ENCODE measurements at regions not wholly inside any gene's neighbourhood (a gene's known extent, or its start where the extent isn't known, plus 50 kb on each side); places are given as distances from the start of the nearest gene placed in this dataset.

DNA sequence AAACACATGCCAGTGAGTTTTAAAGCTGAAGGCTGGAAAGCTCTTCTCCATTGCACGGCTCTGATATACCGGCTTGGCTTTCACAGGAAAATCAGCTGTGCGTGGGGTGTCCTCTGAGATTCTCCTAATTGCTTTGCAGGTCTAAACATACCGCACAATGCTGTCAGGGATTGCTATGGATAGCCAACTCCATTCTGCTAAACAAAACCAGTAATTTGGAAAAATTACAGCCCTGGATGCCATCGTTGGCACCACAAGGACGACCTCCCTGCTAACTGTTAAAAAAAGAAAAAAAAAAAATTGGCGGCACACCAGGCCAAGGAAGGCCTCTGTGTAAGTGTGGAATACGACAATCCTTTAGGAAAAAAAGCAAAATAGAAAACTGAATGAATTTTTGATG is 118.6 kb upstream of the ADARB2 start:
- TF ChIP-seq, protein P1, sequence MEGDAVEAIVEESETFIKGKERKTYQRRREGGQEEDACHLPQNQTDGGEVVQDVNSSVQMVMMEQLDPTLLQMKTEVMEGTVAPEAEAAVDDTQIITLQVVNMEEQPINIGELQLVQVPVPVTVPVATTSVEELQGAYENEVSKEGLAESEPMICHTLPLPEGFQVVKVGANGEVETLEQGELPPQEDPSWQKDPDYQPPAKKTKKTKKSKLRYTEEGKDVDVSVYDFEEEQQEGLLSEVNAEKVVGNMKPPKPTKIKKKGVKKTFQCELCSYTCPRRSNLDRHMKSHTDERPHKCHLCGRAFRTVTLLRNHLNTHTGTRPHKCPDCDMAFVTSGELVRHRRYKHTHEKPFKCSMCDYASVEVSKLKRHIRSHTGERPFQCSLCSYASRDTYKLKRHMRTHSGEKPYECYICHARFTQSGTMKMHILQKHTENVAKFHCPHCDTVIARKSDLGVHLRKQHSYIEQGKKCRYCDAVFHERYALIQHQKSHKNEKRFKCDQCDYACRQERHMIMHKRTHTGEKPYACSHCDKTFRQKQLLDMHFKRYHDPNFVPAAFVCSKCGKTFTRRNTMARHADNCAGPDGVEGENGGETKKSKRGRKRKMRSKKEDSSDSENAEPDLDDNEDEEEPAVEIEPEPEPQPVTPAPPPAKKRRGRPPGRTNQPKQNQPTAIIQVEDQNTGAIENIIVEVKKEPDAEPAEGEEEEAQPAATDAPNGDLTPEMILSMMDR (IDR thresholded peaks at IDR 0.05 in 8 of 11, conservative IDR thresholded peaks at IDR 0.05 in 3 of 11): no peak
- TF ChIP-seq POLR2A (IDR thresholded peaks at IDR 0.05): no peak
- no peak for TF ChIP-seq POLR2AphosphoS5 (IDR thresholded peaks at IDR 0.05)

All from spleen (tissue), 7 donors.